GM21529 (cell line): ENCODE measurements at regions not wholly inside any gene's neighbourhood (a gene's known extent, or its start where the extent isn't known, plus 50 kb on each side); places are given as distances from the start of the nearest gene placed in this dataset.
"Not testable (repeated sequence)": the region's sequence is repeated elsewhere in the genome, so short reads cannot be mapped to it uniquely, and the experiment has no call there.

Experiments used
- ATAC-seq: cut with Tn5 transposase; IDR thresholded peaks from one replicate; pipeline ENCODE4 v1.9.1; 2021; ENCODE audit not compliant: unreplicated experiment

- ATAC-seq = no peak
Measured at GRCh38 chr4:100034023-100034664, 84.1 kb upstream of the H2AZ1 start.

DNA sequence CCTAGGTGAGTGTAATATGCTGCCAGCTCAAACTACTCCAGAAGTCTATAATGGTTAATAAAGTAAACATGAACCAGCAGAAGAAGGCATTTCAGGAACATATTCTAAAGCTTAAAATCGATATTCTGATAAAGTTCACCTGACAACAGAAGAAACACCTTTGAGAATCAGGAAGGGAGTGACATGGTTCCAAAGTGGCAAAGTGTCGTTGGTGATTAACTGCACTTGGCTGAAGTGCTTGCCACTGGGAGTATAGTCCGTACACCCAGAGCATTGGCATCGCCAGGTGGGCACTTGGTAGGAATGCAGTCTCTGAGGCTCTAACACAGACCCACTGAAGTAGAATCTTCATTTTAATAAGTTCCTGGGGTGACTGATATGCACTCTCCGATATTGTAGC is 76.0 kb upstream of the H2AZ1 start:
- ATAC-seq = no peak

GRCh38 chr4:100023800-100024199 is 73.7 kb upstream of the H2AZ1 start:
- no peak for ATAC-seq

GRCh38 chr4:100022792-100023222 is 72.7 kb upstream of the H2AZ1 start:
- no peak for ATAC-seq

- ATAC-seq = no peak
Measured at GRCh38 chr4:100019821-100020220, 69.7 kb upstream of the H2AZ1 start.

- peak; percentile 94 for ATAC-seq
Measured at GRCh38 chr4:100017637-100018310, 67.7 kb upstream of the H2AZ1 start.

- no peak for ATAC-seq
Measured at GRCh38 chr4:100016191-100016590, 66.1 kb upstream of the H2AZ1 start.

- no peak for ATAC-seq
Measured at GRCh38 chr4:100014616-100015015, 64.5 kb upstream of the H2AZ1 start.

DNA sequence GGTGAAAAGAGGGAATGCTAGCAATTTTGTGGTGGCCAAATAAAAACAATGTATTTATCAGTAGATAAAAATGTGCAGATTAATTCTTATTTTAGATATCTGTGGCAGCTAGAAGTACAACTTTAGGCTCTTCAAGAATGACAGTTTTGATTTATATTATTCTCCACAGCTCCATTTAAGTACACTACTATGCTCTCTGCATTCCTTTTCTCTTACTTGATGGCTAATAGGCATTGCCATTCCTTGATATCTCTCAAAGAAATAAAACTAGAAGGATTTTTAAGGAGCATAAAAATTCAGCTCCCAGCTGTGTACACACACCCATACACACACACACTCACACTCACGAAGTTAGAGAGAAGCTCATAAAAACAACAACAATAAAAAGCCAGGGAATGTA is 59.4 kb upstream of the H2AZ1 start:
- no peak for ATAC-seq

DNA sequence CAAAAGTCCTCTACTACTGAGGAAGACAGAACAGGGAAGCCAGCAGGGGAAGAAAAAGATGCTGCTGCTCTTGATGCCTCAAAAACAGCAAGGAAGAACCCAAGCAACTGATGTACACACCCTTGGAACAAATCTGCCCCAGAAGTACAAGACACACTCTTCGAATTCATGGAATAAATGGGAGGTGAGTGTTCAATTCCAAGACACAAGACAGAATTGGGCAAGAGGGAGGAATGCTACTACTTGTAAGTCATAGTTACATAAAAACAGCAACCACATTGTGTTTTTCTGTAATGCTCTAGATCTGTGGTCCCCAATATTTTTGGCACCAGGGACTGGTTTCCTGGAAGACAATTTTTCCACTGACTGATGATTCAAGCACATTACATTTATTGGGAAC is 58.0 kb upstream of the H2AZ1 start:
- no peak for ATAC-seq

GRCh38 chr4:100006161-100006560 is 56.1 kb upstream of the H2AZ1 start:
- not testable (repeated sequence) for ATAC-seq
